Stomach (tissue), 8 donors: ENCODE measurements at regions not wholly inside any gene's neighbourhood (a gene's known extent, or its start where the extent isn't known, plus 50 kb on each side); places are given as distances from the start of the nearest gene placed in this dataset.
"Not testable (repeated sequence)": the region's sequence is repeated elsewhere in the genome, so short reads cannot be mapped to it uniquely, and the experiment has no call there.

Experiments
- DNase-seq, 2 donors: peaks; one replicate each; pipeline versions ENCODE4 v3.0.0 to v3.0.0-alpha.2; 2013 to 2019
- H3K27ac ChIP-seq, 5 donors: fragments of 200-600 bp in 4 of 5; sonication (generic) in 4 of 5; one replicate each; pipeline ENCODE4 v1.5.1; 2013 to 2019; ENCODE audit warnings: mild to moderate bottlenecking in 1 of 5, moderate library complexity in 1 of 5
- H3K27me3 ChIP-seq, 3 donors: fragments of 200-600 bp; sonication (generic); one replicate each; pipeline ENCODE4 v1.5.1; 2017 to 2019; ENCODE audit warnings: mixed run types in 1 of 3
- H3K36me3 ChIP-seq, 4 donors: fragments of 200-600 bp; sonication (generic); 1 replicate in 3 of 4; 2 replicates in 1 of 4; pipeline ENCODE4 v1.5.1; 2016 to 2019
- H3K4me1 ChIP-seq, 4 donors: fragments of 200-600 bp; sonication (generic); one replicate each; pipeline ENCODE4 v1.5.1; 2016 to 2019
- H3K4me3 ChIP-seq, 4 donors: fragments of 200-600 bp; sonication (generic) in 3 of 4; one replicate each; pipeline ENCODE4 v1.5.1; 2016 to 2019; ENCODE audit warnings: mild to moderate bottlenecking in 1 of 4
- H3K9me3 ChIP-seq, 4 donors: fragments of 200-600 bp; sonication (generic); one replicate each; pipeline ENCODE4 v1.5.1; 2016 to 2019
- EP300 ChIP-seq: sonication (generic); formaldehyde crosslinking; IDR thresholded peaks from one replicate; pipeline ENCODE4 v1.6.1; 2017; ENCODE audit warnings: antibody characterized with exemption
- POLR2A ChIP-seq, 4 donors: fragments of 450-650 bp; IDR thresholded peaks; one replicate each; pipeline ENCODE4 v1.6.1; 2016; ENCODE audit warnings: antibody characterized with exemption in 4 of 4, control low read depth in 2 of 4, mild to moderate bottlenecking in 1 of 4, moderate library complexity in 1 of 4
- POLR2AphosphoS5 ChIP-seq, 3 donors: sonication (generic); formaldehyde crosslinking; IDR thresholded peaks; one replicate each; pipeline ENCODE4 v1.6.1; 2016; ENCODE audit warnings: antibody characterized with exemption in 3 of 3
- WGBS, 5 donors: extraction: QIAGEN DNeasy Blood & Tissue Kit in 3 of 5; methylation state at CpG; one replicate each; pipeline versions ENCODE4 v1.1.5 to v1.1.7; 2013 to 2018; 5-methylcytosine and 5-hydroxymethylcytosine counted together
- intact Hi-C: fragments of 100-400 bp; cut with DNase I; formaldehyde crosslinking; loops from one replicate; pipeline ENCODE4 v1.15.1; 2023; ENCODE audit warnings: low total_unique reads
- TF ChIP-seq, protein P1 (sequence below), 7 experiments: fragments of 450-650 bp in 4 of 7; fragments of 200-600 bp in 3 of 7; sonication (generic) in 3 of 7; IDR thresholded peaks; one replicate each; pipeline ENCODE4 v1.5.1; 2016 to 2019; ENCODE audit warnings: antibody characterized with exemption in 7 of 7, control low read depth in 2 of 7, mild to moderate bottlenecking in 1 of 7
- donor health status: healthy with polysubstance abuse.
- donor health status: Bipolar disorder and iron deficiency.
- donor health status: healthy.

DNA sequence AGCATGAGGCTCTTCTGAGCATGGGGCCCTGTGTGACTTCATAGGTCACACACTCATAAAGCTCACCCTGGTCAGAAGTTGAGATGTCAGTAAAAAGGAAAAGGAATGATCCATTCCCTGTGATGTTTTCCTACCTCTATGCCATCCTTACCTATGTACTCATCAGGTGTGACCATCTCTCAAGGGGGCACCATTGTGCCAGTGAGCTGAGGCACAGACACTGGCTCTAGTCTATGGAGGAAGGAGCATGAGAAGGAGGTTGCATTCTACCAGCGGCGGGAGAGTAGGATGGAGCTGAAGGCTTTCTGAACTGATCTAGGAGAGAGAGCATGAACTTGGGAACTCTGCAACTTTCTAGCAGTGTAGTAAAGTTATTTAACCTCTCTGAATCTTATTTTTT lies 65.8 kb upstream of the RGL1 start:
- no peak for DNase-seq
- Histone ChIP-seq H3K27me3 (no peaks in the 10 kb centered on the region), H3K27ac (no peak overlapping the region), H3K36me3 (no peaks in the 10 kb centered on the region), H3K4me3 (no peak overlapping the region), H3K9me3 (no peaks in the 10 kb centered on the region), H3K4me1 (peaks cover 0 to 22% (median 9%) of the 10 kb centered on the region in 4 donors)
- intact Hi-C loops: no loop called here
- WGBS, 5 donors: 73 to 97% (median 93%) methylated on average over 2 of the region's 2 CpGs
- no peak for TF ChIP-seq POLR2A (IDR thresholded peaks at IDR 0.05)

DNA sequence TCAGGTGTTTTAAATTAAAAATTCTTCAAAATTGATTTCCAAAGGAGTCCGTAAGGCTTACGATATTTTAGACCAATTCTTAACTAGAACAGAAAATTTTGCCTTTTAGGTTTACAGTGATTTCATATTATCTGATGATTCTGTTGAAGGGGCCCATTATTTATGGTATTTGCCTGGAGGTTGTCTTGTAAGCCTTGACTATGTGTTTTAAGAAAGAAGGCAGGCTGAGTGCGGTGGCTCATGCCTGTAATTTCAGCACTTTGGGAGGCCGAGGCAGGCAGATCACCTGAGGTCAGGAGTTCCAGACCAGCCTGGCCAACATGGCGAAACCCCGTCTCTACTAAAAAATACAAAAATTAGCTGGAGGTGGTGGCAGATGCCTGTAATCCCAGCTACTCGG lies 67.0 kb upstream of the RGL1 start:
- H3K4me3 ChIP-seq, H3K27ac ChIP-seq, intact Hi-C loops, H3K36me3 ChIP-seq, DNase-seq, H3K27me3 ChIP-seq, H3K9me3 ChIP-seq: not testable (repeated sequence)
- 93 to 97% (median 96%) methylated on average over 7 of the region's 7 CpGs for WGBS, 5 donors
- peaks cover 0 to 31% (median 12%) of the 10 kb centered on the region in 4 donors for H3K4me1 ChIP-seq

DNA sequence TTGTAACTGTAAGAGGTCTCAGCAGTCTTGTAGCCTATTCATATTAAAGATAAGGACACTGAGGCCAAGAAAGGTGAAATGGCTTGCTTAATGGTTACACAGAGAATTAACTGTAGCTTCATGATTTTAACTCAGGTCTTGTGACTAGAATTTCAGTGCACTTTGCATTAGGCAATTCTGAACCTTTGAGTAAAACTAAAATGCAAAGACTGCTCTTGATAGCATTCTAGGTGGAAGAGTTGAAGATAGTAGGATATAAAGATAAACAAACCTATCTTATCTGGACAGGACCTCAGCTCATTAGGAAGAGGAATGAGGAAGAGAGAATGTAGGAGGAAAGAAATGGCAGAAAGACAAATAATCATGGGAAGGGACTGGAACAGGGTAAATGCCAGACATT lies 68.6 kb upstream of the RGL1 start:
- intact Hi-C loops: no loop called here
- Histone ChIP-seq H3K9me3 (no peaks in the 10 kb centered on the region), H3K4me3 (no peak overlapping the region), H3K4me1 (peaks cover 0 to 31% (median 12%) of the 10 kb centered on the region in 4 donors), H3K27ac (no peak overlapping the region), H3K36me3 (no peaks in the 10 kb centered on the region), H3K27me3 (no peaks in the 10 kb centered on the region)
- DNase-seq: no peak
- TF ChIP-seq POLR2A (IDR thresholded peaks at IDR 0.05) (no peak), POLR2AphosphoS5 (IDR thresholded peaks at IDR 0.05) (no peak), EP300 (no peak)
- TF ChIP-seq, protein P1, sequence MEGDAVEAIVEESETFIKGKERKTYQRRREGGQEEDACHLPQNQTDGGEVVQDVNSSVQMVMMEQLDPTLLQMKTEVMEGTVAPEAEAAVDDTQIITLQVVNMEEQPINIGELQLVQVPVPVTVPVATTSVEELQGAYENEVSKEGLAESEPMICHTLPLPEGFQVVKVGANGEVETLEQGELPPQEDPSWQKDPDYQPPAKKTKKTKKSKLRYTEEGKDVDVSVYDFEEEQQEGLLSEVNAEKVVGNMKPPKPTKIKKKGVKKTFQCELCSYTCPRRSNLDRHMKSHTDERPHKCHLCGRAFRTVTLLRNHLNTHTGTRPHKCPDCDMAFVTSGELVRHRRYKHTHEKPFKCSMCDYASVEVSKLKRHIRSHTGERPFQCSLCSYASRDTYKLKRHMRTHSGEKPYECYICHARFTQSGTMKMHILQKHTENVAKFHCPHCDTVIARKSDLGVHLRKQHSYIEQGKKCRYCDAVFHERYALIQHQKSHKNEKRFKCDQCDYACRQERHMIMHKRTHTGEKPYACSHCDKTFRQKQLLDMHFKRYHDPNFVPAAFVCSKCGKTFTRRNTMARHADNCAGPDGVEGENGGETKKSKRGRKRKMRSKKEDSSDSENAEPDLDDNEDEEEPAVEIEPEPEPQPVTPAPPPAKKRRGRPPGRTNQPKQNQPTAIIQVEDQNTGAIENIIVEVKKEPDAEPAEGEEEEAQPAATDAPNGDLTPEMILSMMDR (IDR thresholded peaks at IDR 0.05): no peak

DNA sequence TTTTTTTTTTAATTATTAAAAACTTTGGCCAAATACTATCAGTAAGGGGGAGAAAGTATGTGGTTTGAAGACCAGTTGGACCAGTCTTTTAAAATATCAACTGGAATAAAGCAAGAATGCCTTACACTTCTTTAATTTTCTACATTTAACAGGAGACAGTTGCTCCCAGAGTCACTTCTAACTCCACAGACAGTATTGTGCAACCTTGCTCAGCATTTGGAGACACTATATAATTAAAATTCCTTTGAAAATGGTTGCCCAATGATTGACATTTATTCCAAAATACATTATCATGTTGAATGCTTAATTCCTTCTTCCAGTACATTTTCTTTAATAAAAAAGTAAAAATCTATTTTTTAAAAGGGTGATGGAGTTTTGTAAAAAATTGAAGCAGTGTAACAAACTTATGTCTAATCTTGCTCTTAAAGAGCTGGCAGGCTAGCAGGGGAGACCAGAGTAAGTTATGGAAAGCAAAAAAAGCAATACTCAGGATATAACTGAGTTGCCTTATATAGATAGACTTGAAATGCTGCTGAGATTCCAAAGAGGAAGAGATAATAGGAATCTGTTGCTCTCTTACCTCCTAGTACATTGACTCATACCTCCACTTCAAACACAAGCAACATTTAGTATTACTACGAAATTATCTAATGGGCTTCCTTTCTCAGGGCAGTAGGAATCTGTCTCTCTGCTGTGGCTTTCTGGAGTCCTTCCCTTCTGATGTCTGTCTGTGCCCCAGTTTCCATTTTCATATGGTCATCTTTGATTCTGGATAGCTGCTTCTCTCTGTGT lies 69.7 kb upstream of the RGL1 start:
- TF ChIP-seq POLR2A (IDR thresholded peaks at IDR 0.05) (no peak), EP300 (no peak), POLR2AphosphoS5 (IDR thresholded peaks at IDR 0.05) (no peak)
- TF ChIP-seq, protein P1 (IDR thresholded peaks at IDR 0.05): no peak
- 43 to 81% (median 67%) methylated on average over 1 of the region's 1 CpG for WGBS, 5 donors
- no peak for DNase-seq
- intact Hi-C loops: no loop called here
- peaks cover 0 to 31% (median 12%) of the 10 kb centered on the region in 4 donors for H3K4me1 ChIP-seq
- H3K27me3 ChIP-seq: no peaks in the 10 kb centered on the region
- no peaks in the 10 kb centered on the region for H3K9me3 ChIP-seq
- H3K36me3 ChIP-seq: no peaks in the 10 kb centered on the region
- H3K4me3 ChIP-seq: no peak overlapping the region
- peak overlapping the region in 2 of 5 donors; percentile 11 to 29 for H3K27ac ChIP-seq

DNA sequence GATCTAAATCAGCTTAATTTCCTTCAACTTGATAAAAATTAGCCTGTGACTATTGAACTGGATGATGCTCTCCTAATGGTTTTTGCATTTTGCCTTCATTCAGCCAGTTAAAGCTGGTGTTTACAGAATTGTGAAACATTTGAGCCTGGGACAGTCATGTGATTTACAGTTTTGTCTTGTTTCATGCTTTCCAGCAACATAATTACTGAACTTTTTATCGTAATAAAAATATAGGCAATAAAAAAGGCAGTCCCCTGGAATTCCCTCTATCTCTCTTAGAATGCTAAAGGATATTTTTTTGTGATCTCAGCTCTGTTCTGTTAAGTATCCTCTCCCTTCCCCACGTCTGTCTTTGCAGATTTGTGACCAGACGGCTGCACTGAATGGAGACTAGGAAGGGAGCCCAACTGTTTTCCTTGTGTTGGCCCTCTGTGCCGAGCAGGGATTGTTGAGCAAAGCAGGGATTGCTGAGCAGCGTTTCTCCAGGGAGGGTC lies 70.3 kb upstream of the RGL1 start:
- TF ChIP-seq POLR2AphosphoS5 (IDR thresholded peaks at IDR 0.05) (no peak), EP300 (no peak), POLR2A (IDR thresholded peaks at IDR 0.05) (no peak)
- TF ChIP-seq, protein P1 (IDR thresholded peaks at IDR 0.05): no peak
- DNase-seq: peak in 1 of 2 donors; percentile 89
- Histone ChIP-seq H3K4me1 (peaks cover 0 to 31% (median 12%) of the 10 kb centered on the region in 4 donors), H3K27ac (peak overlapping the region in 2 of 5 donors; percentile 11 to 29), H3K4me3 (no peak overlapping the region), H3K36me3 (no peaks in the 10 kb centered on the region), H3K9me3 (no peaks in the 10 kb centered on the region), H3K27me3 (no peaks in the 10 kb centered on the region)
- WGBS, 5 donors: 33 to 53% (median 48%) methylated on average over 5 of the region's 5 CpGs
- intact Hi-C loops: no loop called here
